OCI-M1 (cell line): ENCODE measurements at regions not wholly inside any gene's neighbourhood (a gene's known extent, or its start where the extent isn't known, plus 50 kb on each side); places are given as distances from the start of the nearest gene placed in this dataset.

Experiments used
- DNase-seq: peaks from one replicate; lab custom pipeline; 2025; lab: John Stamatoyannopoulos, UW

- DNase-seq = no peak
Measured at GRCh38 chr13:61777899-61778298, 362.2 kb upstream of the PCDH20 start.

- peak; percentile 6 for DNase-seq
Measured at GRCh38 chr13:61777271-61777670, 361.6 kb upstream of the PCDH20 start.

GRCh38 chr13:61774903-61775302 lies 359.3 kb upstream of the PCDH20 start:
- DNase-seq = no peak

GRCh38 chr13:61770681-61771080 lies 355.0 kb upstream of the PCDH20 start:
- DNase-seq = no peak

GRCh38 chr13:61768175-61768574 lies 352.5 kb upstream of the PCDH20 start:
- peak; percentile 85 for DNase-seq

GRCh38 chr13:61766667-61767058 lies 351.0 kb upstream of the PCDH20 start:
- no peak for DNase-seq

GRCh38 chr13:61765940-61766666 lies 350.5 kb upstream of the PCDH20 start:
- DNase-seq = no peak

- DNase-seq = no peak
Measured at GRCh38 chr13:61765181-61765742, 349.6 kb upstream of the PCDH20 start.

- no peak for DNase-seq
Measured at GRCh38 chr13:61761690-61762089, 346.0 kb upstream of the PCDH20 start.

GRCh38 chr13:61760102-61760501 lies 344.5 kb upstream of the PCDH20 start:
- no peak for DNase-seq

- no peak for DNase-seq
Measured at GRCh38 chr13:61756031-61756430, 340.4 kb upstream of the PCDH20 start.

GRCh38 chr13:61751039-61751438 lies 335.4 kb upstream of the PCDH20 start:
- DNase-seq = no peak

GRCh38 chr13:61738236-61738750 lies 322.6 kb upstream of the PCDH20 start:
- DNase-seq = no peak

GRCh38 chr13:61734683-61735082 lies 319.0 kb upstream of the PCDH20 start:
- DNase-seq = no peak

GRCh38 chr13:61728471-61728870 lies 312.8 kb upstream of the PCDH20 start:
- DNase-seq = no peak

- DNase-seq = no peak
Measured at GRCh38 chr13:61727767-61728166, 312.1 kb upstream of the PCDH20 start.

- DNase-seq = no peak
Measured at GRCh38 chr13:61725806-61726205, 310.2 kb upstream of the PCDH20 start.

GRCh38 chr13:61722119-61722518 lies 306.5 kb upstream of the PCDH20 start:
- DNase-seq = no peak

GRCh38 chr13:61712621-61713020 lies 297.0 kb upstream of the PCDH20 start:
- no peak for DNase-seq

GRCh38 chr13:61709258-61709657 lies 293.6 kb upstream of the PCDH20 start:
- no peak for DNase-seq

GRCh38 chr13:61706899-61707298 lies 291.2 kb upstream of the PCDH20 start:
- no peak for DNase-seq

- no peak for DNase-seq
Measured at GRCh38 chr13:61700620-61701019, 285.0 kb upstream of the PCDH20 start.

GRCh38 chr13:61700181-61700580 lies 284.5 kb upstream of the PCDH20 start:
- no peak for DNase-seq

- DNase-seq = no peak
Measured at GRCh38 chr13:61696676-61697075, 281.0 kb upstream of the PCDH20 start.
